DOHH2 (cell line): ENCODE measurements at regions not wholly inside any gene's neighbourhood (a gene's known extent, or its start where the extent isn't known, plus 50 kb on each side); places are given as distances from the start of the nearest gene placed in this dataset.

Source experiments
- H3F3A ChIP-seq: fragments of 200-600 bp; sonication (generic), shearing (Covaris generic); 2 replicates; pipeline ENCODE4 v1.6.0; 2016; ENCODE audit warnings: antibody characterized with exemption, mild to moderate bottlenecking; ENCODE audit not compliant: control insufficient read depth, insufficient read depth
- H3K27ac ChIP-seq: fragments of 200-600 bp; sonication (generic); 2 replicates; pipeline ENCODE4 v1.5.1; 2014; ENCODE audit warnings: low read depth, mild to moderate bottlenecking, low read length, moderate library complexity
- H3K27me3 ChIP-seq: fragments of 200-600 bp; sonication (generic); 2 replicates; pipeline ENCODE4 v1.6.1; 2014; ENCODE audit warnings: mild to moderate bottlenecking, low read length, mixed read lengths; ENCODE audit not compliant: control insufficient read depth
- H3K36me3 ChIP-seq: fragments of 200-600 bp; sonication (generic); 2 replicates; pipeline ENCODE4 v1.6.1; 2014; ENCODE audit warnings: mild to moderate bottlenecking, low read length, moderate library complexity, mixed read lengths; ENCODE audit not compliant: control insufficient read depth
- H3K4me1 ChIP-seq: fragments of 200-600 bp; sonication (generic); 2 replicates; pipeline ENCODE4 v1.6.1; 2014; ENCODE audit warnings: mild to moderate bottlenecking, low read length, mixed read lengths; ENCODE audit not compliant: control insufficient read depth
- H3K4me2 ChIP-seq: fragments of 200-600 bp; sonication (generic); 2 replicates; pipeline ENCODE4 v1.6.0; 2014; ENCODE audit warnings: mild to moderate bottlenecking, low read length, moderate library complexity
- H3K4me3 ChIP-seq: fragments of 200-600 bp; sonication (generic); 2 replicates; pipeline ENCODE4 v1.5.1; 2014; ENCODE audit warnings: mild to moderate bottlenecking, low read length, mixed read lengths
- H3K79me2 ChIP-seq: fragments of 200-600 bp; sonication (generic); 2 replicates; pipeline ENCODE4 v1.6.1; 2014; ENCODE audit warnings: mild to moderate bottlenecking, low read length, mixed read lengths; ENCODE audit not compliant: control insufficient read depth
- H3K9me2 ChIP-seq: fragments of 200-600 bp; sonication (generic); replicated peaks from 2 replicates; pipeline ENCODE4 v1.6.1; 2014; ENCODE audit warnings: mild to moderate bottlenecking, low read length, mixed read lengths; ENCODE audit not compliant: control insufficient read depth
- H3K9me3 ChIP-seq: fragments of 200-600 bp; sonication (generic); 2 replicates; pipeline ENCODE4 v1.6.1; 2014; ENCODE audit warnings: antibody characterized with exemption, low read length, mixed read lengths; ENCODE audit not compliant: control insufficient read depth, insufficient read depth
- H4K20me1 ChIP-seq: fragments of 200-600 bp; sonication (generic); 2 replicates; pipeline ENCODE4 v1.6.0; 2014; ENCODE audit warnings: low read depth, mild to moderate bottlenecking, antibody characterized with exemption, low read length, moderate library complexity; ENCODE audit not compliant: control insufficient read depth, insufficient read depth
- EZH2phosphoT487 ChIP-seq: fragments of 200-600 bp; sonication (generic); IDR thresholded peaks from 2 replicates; pipeline ENCODE4 v1.6.1; 2017; ENCODE audit warnings: borderline replicate concordance, mild to moderate bottlenecking, antibody characterized with exemption, low read length, moderate library complexity, mixed read lengths
- TF ChIP-seq, protein P1 (sequence below): fragments of 200-600 bp; sonication (generic); IDR thresholded peaks from one replicate; pipeline ENCODE4 v1.5.1; 2014; ENCODE audit warnings: antibody characterized with exemption, mild to moderate bottlenecking, low read depth, low read length; ENCODE audit not compliant: poor library complexity, severe bottlenecking

GRCh38 chr10:21364196-21365114 lies 161.0 kb downstream of the SKIDA1 start:
- Histone ChIP-seq H3K4me2 (no peak overlapping the region), H3K27me3 (no peaks in the 10 kb centered on the region), H4K20me1 (no peaks in the 10 kb centered on the region), H3K9me2 (no peaks in the 10 kb centered on the region), H3K9me3 (no peaks in the 10 kb centered on the region), H3K36me3 (no peaks in the 10 kb centered on the region), H3K4me1 (no peaks in the 10 kb centered on the region), H3K4me3 (no peak overlapping the region), H3K27ac (no peak overlapping the region), H3F3A (no peaks in the 10 kb centered on the region), H3K79me2 (no peaks in the 10 kb centered on the region)
- TF ChIP-seq EZH2phosphoT487, result no peak
- TF ChIP-seq, protein P1, sequence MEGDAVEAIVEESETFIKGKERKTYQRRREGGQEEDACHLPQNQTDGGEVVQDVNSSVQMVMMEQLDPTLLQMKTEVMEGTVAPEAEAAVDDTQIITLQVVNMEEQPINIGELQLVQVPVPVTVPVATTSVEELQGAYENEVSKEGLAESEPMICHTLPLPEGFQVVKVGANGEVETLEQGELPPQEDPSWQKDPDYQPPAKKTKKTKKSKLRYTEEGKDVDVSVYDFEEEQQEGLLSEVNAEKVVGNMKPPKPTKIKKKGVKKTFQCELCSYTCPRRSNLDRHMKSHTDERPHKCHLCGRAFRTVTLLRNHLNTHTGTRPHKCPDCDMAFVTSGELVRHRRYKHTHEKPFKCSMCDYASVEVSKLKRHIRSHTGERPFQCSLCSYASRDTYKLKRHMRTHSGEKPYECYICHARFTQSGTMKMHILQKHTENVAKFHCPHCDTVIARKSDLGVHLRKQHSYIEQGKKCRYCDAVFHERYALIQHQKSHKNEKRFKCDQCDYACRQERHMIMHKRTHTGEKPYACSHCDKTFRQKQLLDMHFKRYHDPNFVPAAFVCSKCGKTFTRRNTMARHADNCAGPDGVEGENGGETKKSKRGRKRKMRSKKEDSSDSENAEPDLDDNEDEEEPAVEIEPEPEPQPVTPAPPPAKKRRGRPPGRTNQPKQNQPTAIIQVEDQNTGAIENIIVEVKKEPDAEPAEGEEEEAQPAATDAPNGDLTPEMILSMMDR, result no peak

- Histone ChIP-seq H3K4me3 (no peak overlapping the region), H3K9me3 (no peaks in the 10 kb centered on the region), H3K79me2 (no peaks in the 10 kb centered on the region), H3K4me2 (no peak overlapping the region), H3K4me1 (no peaks in the 10 kb centered on the region), H3K27me3 (no peaks in the 10 kb centered on the region), H3K9me2 (no peaks in the 10 kb centered on the region), H3K36me3 (no peaks in the 10 kb centered on the region), H3F3A (no peaks in the 10 kb centered on the region), H4K20me1 (no peaks in the 10 kb centered on the region), H3K27ac (no peak overlapping the region)
- no peak for TF ChIP-seq EZH2phosphoT487
- TF ChIP-seq, protein P1, result no peak
These were observed 161.8 kb downstream of the SKIDA1 start for GRCh38 chr10:21363731-21364104.

DNA sequence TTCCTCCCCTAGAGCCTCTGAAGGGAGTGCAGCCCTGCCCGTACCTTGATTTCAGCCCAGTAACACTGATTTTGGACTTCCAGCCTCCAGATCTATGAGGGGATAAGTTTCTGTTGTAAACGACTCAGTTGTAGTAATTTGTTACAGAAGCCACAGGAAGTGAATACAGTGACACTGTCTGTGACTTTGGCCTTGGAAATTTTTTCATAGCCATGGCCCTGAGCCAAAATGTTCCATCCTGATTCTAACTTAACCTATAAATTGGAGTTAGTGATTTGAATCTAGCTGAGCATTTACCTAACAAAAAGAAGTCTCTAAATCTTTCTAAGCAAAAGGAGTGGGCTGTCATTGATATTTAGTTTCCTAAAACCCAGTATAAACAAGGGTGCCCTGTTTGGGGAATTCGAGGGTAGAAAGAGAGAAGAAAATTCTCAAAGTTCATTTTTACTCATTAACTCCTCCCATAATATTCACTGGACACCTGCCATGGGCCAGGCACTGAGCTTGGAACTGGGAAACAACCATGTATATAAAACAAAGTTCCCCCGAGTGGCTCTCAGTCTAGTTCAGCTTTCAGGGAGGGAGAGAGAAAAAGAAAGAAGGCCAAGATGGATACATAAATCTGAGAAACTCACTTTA lies 162.3 kb downstream of the SKIDA1 start:
- H3K4me2 ChIP-seq, result no peak overlapping the region
- no peak overlapping the region for H3K4me3 ChIP-seq
- H3K9me3 ChIP-seq, result no peaks in the 10 kb centered on the region
- H3F3A ChIP-seq, result no peaks in the 10 kb centered on the region
- no peaks in the 10 kb centered on the region for H4K20me1 ChIP-seq
- no peak for TF ChIP-seq EZH2phosphoT487
- TF ChIP-seq, protein P1, result no peak
- no peak overlapping the region for H3K27ac ChIP-seq
- H3K36me3 ChIP-seq, result no peaks in the 10 kb centered on the region
- H3K79me2 ChIP-seq, result no peaks in the 10 kb centered on the region
- H3K4me1 ChIP-seq, result no peaks in the 10 kb centered on the region
- H3K9me2 ChIP-seq, result no peaks in the 10 kb centered on the region
- no peaks in the 10 kb centered on the region for H3K27me3 ChIP-seq
